ENCODE measurements at regions not wholly inside any gene's neighbourhood (a gene's known extent, or its start where the extent isn't known, plus 50 kb on each side); places are given as distances from the start of the nearest gene placed in this dataset.

GRCh38 chr2:67641312-67642045 lies 244.3 kb downstream of the ETAA1 start:
- no peaks in the 10 kb centered on the region for H3K36me3 ChIP-seq (ENCODE audit: control insufficient read depth in 4 of 4, insufficient read depth in 3 of 4, low read depth in 1 of 4, low read length in 3 of 4)
- no peak overlapping the region for H3K4me3 ChIP-seq (ENCODE audit: low read depth in 1 of 3, low read length in 3 of 3)
- peaks cover 0 to 3% (median under 1%) of the 10 kb centered on the region in 4 donors for H3K9me3 ChIP-seq (ENCODE audit: control insufficient read depth in 4 of 4, low read length in 3 of 4)
- DNase-seq (ENCODE audit: low spot score) = no peak
- H3K27me3 ChIP-seq (ENCODE audit: control insufficient read depth in 4 of 4, insufficient read depth in 4 of 4, low read length in 3 of 4) = no peaks in the 10 kb centered on the region
- no peaks in the 10 kb centered on the region for H3K4me1 ChIP-seq (ENCODE audit: control insufficient read depth in 4 of 4, insufficient read depth in 4 of 4, low read length in 3 of 4)
- H3K9ac ChIP-seq (ENCODE audit: low read depth in 1 of 2, low read length in 2 of 2) = no peak overlapping the region
- TF ChIP-seq FOXA1 (IDR thresholded peaks at IDR 0.05) (no peak), NR2F2 (IDR thresholded peaks at IDR 0.05) (no peak), JUND (IDR thresholded peaks at IDR 0.05) (no peak), REST (IDR thresholded peaks at IDR 0.05) (no peak), RXRA (IDR thresholded peaks at IDR 0.05) (no peak), MAX (IDR thresholded peaks at IDR 0.05) (no peak), HNF4G (IDR thresholded peaks at IDR 0.05) (no peak), FOXA2 (IDR thresholded peaks at IDR 0.05) (no peak), ZBTB33 (IDR thresholded peaks at IDR 0.05) (no peak), HNF4A (conservative IDR thresholded peaks at IDR 0.05) (no peak), CTCF (IDR thresholded peaks at IDR 0.05; ENCODE audit: low read depth, low read length, missing input control) (no peak), SP1 (IDR thresholded peaks at IDR 0.05) (no peak), RAD21 (IDR thresholded peaks at IDR 0.05) (no peak)
- H3K27ac ChIP-seq (ENCODE audit: low read depth in 1 of 2, low read length in 2 of 2) = no peak overlapping the region
- WGBS = 54% methylated on average over 3 of the region's 3 CpGs

- H3K36me3 ChIP-seq (ENCODE audit: control insufficient read depth in 4 of 4, insufficient read depth in 3 of 4, low read depth in 1 of 4, low read length in 3 of 4) = no peaks in the 10 kb centered on the region
- no peak overlapping the region for H3K9ac ChIP-seq (ENCODE audit: low read depth in 1 of 2, low read length in 2 of 2)
- DNase-seq (ENCODE audit: low spot score) = no peak
- H3K27ac ChIP-seq (ENCODE audit: low read depth in 1 of 2, low read length in 2 of 2) = no peak overlapping the region
- H3K27me3 ChIP-seq (ENCODE audit: control insufficient read depth in 4 of 4, insufficient read depth in 4 of 4, low read length in 3 of 4) = no peaks in the 10 kb centered on the region
- H3K4me1 ChIP-seq (ENCODE audit: control insufficient read depth in 4 of 4, insufficient read depth in 4 of 4, low read length in 3 of 4) = no peaks in the 10 kb centered on the region
- 27% methylated on average over 4 of the region's 4 CpGs for WGBS
- peaks cover 0 to 7% (median 4%) of the 10 kb centered on the region in 4 donors for H3K9me3 ChIP-seq (ENCODE audit: control insufficient read depth in 4 of 4, low read length in 3 of 4)
- H3K4me3 ChIP-seq (ENCODE audit: low read depth in 1 of 3, low read length in 3 of 3) = no peak overlapping the region
- no peak for TF ChIP-seq TAF1 (conservative IDR thresholded peaks at IDR 0.05)
- TF ChIP-seq HNF4A (conservative IDR thresholded peaks at IDR 0.05) = no peak
- TF ChIP-seq EGR1 (IDR thresholded peaks at IDR 0.05; ENCODE audit: low read depth in 2 of 2) = no peak
- no peak for TF ChIP-seq HNF4G (IDR thresholded peaks at IDR 0.05)
- no peak for TF ChIP-seq RXRA (IDR thresholded peaks at IDR 0.05)
- TF ChIP-seq ZBTB33 (IDR thresholded peaks at IDR 0.05) = no peak
- TF ChIP-seq MAX (IDR thresholded peaks at IDR 0.05) = no peak
- no peak for TF ChIP-seq REST (IDR thresholded peaks at IDR 0.05)
- no peak for TF ChIP-seq GABPA (IDR thresholded peaks at IDR 0.05 in 1 of 2, conservative IDR thresholded peaks at IDR 0.05 in 1 of 2)
- no peak for TF ChIP-seq NR2F2 (IDR thresholded peaks at IDR 0.05)
- TF ChIP-seq FOXA2 (IDR thresholded peaks at IDR 0.05) = no peak
These were observed 244.9 kb downstream of the ETAA1 start for GRCh38 chr2:67642046-67642382.
